DOHH2 (cell line): ENCODE measurements at regions not wholly inside any gene's neighbourhood (a gene's known extent, or its start where the extent isn't known, plus 50 kb on each side); places are given as distances from the start of the nearest gene placed in this dataset.

ENCODE experiments used
- H3F3A ChIP-seq: fragments of 200-600 bp; sonication (generic), shearing (Covaris generic); 2 replicates; pipeline ENCODE4 v1.6.0; 2016; ENCODE audit warnings: antibody characterized with exemption, mild to moderate bottlenecking; ENCODE audit not compliant: control insufficient read depth, insufficient read depth
- H3K27ac ChIP-seq: fragments of 200-600 bp; sonication (generic); 2 replicates; pipeline ENCODE4 v1.5.1; 2014; ENCODE audit warnings: low read depth, mild to moderate bottlenecking, low read length, moderate library complexity
- H3K27me3 ChIP-seq: fragments of 200-600 bp; sonication (generic); 2 replicates; pipeline ENCODE4 v1.6.1; 2014; ENCODE audit warnings: mild to moderate bottlenecking, low read length, mixed read lengths; ENCODE audit not compliant: control insufficient read depth
- H3K36me3 ChIP-seq: fragments of 200-600 bp; sonication (generic); 2 replicates; pipeline ENCODE4 v1.6.1; 2014; ENCODE audit warnings: mild to moderate bottlenecking, low read length, moderate library complexity, mixed read lengths; ENCODE audit not compliant: control insufficient read depth
- H3K4me1 ChIP-seq: fragments of 200-600 bp; sonication (generic); 2 replicates; pipeline ENCODE4 v1.6.1; 2014; ENCODE audit warnings: mild to moderate bottlenecking, low read length, mixed read lengths; ENCODE audit not compliant: control insufficient read depth
- H3K4me2 ChIP-seq: fragments of 200-600 bp; sonication (generic); 2 replicates; pipeline ENCODE4 v1.6.0; 2014; ENCODE audit warnings: mild to moderate bottlenecking, low read length, moderate library complexity
- H3K4me3 ChIP-seq: fragments of 200-600 bp; sonication (generic); 2 replicates; pipeline ENCODE4 v1.5.1; 2014; ENCODE audit warnings: mild to moderate bottlenecking, low read length, mixed read lengths
- H3K79me2 ChIP-seq: fragments of 200-600 bp; sonication (generic); 2 replicates; pipeline ENCODE4 v1.6.1; 2014; ENCODE audit warnings: mild to moderate bottlenecking, low read length, mixed read lengths; ENCODE audit not compliant: control insufficient read depth
- H3K9me2 ChIP-seq: fragments of 200-600 bp; sonication (generic); replicated peaks from 2 replicates; pipeline ENCODE4 v1.6.1; 2014; ENCODE audit warnings: mild to moderate bottlenecking, low read length, mixed read lengths; ENCODE audit not compliant: control insufficient read depth
- H3K9me3 ChIP-seq: fragments of 200-600 bp; sonication (generic); 2 replicates; pipeline ENCODE4 v1.6.1; 2014; ENCODE audit warnings: antibody characterized with exemption, low read length, mixed read lengths; ENCODE audit not compliant: control insufficient read depth, insufficient read depth
- H4K20me1 ChIP-seq: fragments of 200-600 bp; sonication (generic); 2 replicates; pipeline ENCODE4 v1.6.0; 2014; ENCODE audit warnings: low read depth, mild to moderate bottlenecking, antibody characterized with exemption, low read length, moderate library complexity; ENCODE audit not compliant: control insufficient read depth, insufficient read depth
- EZH2phosphoT487 ChIP-seq: fragments of 200-600 bp; sonication (generic); IDR thresholded peaks from 2 replicates; pipeline ENCODE4 v1.6.1; 2017; ENCODE audit warnings: borderline replicate concordance, mild to moderate bottlenecking, antibody characterized with exemption, low read length, moderate library complexity, mixed read lengths
- TF ChIP-seq, protein P1 (sequence below): fragments of 200-600 bp; sonication (generic); IDR thresholded peaks from one replicate; pipeline ENCODE4 v1.5.1; 2014; ENCODE audit warnings: antibody characterized with exemption, mild to moderate bottlenecking, low read depth, low read length; ENCODE audit not compliant: poor library complexity, severe bottlenecking

DNA sequence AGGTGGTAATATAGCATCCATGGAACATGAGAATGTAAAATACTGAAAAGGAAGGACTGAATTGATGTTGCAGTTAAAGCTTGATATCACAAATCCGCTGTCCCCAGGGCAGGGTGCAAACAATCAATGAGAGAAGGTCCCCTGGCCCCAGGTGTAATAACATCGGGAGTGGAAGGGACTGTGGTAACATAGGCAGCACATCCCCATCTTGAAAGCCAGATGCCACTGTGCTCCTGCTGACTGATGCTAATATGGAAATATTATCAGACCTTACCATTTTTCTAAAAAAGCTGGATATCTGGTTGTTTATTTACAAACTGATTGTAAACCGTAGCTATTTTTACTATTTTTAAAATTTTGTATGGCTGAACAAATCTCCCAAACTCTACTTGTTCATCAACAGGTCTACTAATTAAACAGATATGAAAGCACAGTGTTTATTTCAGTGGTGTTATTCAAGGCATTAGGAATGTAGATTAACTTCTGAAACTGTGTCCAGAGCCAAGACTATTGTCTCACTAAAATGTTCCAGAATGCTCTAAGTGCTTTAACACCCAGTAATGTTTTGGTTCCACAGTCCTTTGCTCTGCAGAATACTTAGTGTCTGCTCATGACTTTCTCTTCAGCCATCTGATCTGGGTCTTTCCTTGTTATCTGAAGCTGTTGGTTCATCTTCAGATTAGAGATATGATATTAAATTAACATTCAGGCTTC lies 386.0 kb upstream of the RARB start:
- no peaks in the 10 kb centered on the region for H3K36me3 ChIP-seq

DNA sequence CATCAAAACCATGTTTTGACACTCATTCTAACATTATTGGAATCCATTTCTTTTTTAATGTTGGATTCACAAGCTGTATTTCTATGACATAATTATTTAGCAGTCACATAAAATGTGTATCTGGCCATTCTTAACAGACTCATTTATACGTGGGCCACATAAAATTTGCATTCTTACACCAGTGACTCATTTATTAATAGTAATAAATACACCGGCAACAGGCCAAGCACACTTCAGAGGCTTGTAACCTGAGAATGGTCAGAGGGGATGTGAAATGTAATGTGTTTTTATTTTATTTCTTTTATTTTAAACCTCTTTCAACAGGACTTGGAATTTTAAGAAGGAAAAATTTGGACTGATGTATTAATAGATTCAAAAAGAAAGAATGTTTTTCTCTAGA lies 384.9 kb upstream of the RARB start:
- TF ChIP-seq EZH2phosphoT487: no peak
- TF ChIP-seq, protein P1, sequence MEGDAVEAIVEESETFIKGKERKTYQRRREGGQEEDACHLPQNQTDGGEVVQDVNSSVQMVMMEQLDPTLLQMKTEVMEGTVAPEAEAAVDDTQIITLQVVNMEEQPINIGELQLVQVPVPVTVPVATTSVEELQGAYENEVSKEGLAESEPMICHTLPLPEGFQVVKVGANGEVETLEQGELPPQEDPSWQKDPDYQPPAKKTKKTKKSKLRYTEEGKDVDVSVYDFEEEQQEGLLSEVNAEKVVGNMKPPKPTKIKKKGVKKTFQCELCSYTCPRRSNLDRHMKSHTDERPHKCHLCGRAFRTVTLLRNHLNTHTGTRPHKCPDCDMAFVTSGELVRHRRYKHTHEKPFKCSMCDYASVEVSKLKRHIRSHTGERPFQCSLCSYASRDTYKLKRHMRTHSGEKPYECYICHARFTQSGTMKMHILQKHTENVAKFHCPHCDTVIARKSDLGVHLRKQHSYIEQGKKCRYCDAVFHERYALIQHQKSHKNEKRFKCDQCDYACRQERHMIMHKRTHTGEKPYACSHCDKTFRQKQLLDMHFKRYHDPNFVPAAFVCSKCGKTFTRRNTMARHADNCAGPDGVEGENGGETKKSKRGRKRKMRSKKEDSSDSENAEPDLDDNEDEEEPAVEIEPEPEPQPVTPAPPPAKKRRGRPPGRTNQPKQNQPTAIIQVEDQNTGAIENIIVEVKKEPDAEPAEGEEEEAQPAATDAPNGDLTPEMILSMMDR: no peak
- Histone ChIP-seq H3K4me1 (no peaks in the 10 kb centered on the region), H3K4me3 (no peak overlapping the region), H3K4me2 (no peak overlapping the region), H3K36me3 (no peaks in the 10 kb centered on the region), H3F3A (no peaks in the 10 kb centered on the region), H3K27ac (no peak overlapping the region), H4K20me1 (no peaks in the 10 kb centered on the region), H3K9me2 (no peaks in the 10 kb centered on the region), H3K9me3 (no peaks in the 10 kb centered on the region), H3K79me2 (no peaks in the 10 kb centered on the region), H3K27me3 (no peaks in the 10 kb centered on the region)

More for the DNA sequence above, 386.0 kb upstream of the RARB start:
- Histone ChIP-seq H3K27ac (no peak overlapping the region), H3K79me2 (no peaks in the 10 kb centered on the region), H3K4me2 (no peak overlapping the region), H3K9me2 (no peaks in the 10 kb centered on the region), H4K20me1 (no peaks in the 10 kb centered on the region), H3K4me3 (no peak overlapping the region), H3F3A (no peaks in the 10 kb centered on the region), H3K27me3 (no peaks in the 10 kb centered on the region), H3K9me3 (no peaks in the 10 kb centered on the region), H3K4me1 (no peaks in the 10 kb centered on the region)
- TF ChIP-seq EZH2phosphoT487: no peak
- TF ChIP-seq, protein P1: no peak

DNA sequence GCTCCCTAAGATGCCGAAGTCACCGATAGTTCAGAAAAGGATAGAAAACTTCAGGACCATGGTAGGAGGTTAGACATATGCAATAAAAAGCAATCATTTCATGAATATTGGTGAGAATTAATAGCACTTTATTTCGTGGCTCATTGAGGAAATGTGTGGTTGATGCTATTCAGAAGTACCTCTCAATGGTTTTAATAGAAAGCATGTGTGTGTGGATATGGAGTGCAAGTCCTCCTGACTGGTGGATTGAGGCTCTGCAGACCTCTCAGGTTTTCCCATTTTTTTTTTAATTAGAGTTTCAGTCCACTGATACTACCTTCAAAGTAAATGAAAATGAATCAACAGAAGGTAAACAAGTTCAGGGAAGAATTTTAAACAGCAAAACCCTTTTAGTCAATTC lies 384.3 kb upstream of the RARB start:
- H3K4me3 ChIP-seq: no peak overlapping the region
- H3F3A ChIP-seq: no peaks in the 10 kb centered on the region
- H3K4me2 ChIP-seq: no peak overlapping the region
- H3K9me2 ChIP-seq: no peaks in the 10 kb centered on the region
- H3K9me3 ChIP-seq: no peaks in the 10 kb centered on the region
- no peaks in the 10 kb centered on the region for H3K4me1 ChIP-seq
- no peak overlapping the region for H3K27ac ChIP-seq
- no peaks in the 10 kb centered on the region for H3K36me3 ChIP-seq
- no peaks in the 10 kb centered on the region for H3K27me3 ChIP-seq
- no peaks in the 10 kb centered on the region for H3K79me2 ChIP-seq
- H4K20me1 ChIP-seq: no peaks in the 10 kb centered on the region
- no peak for TF ChIP-seq EZH2phosphoT487
- TF ChIP-seq, protein P1: no peak
